ENCODE measurements at regions not wholly inside any gene's neighbourhood (a gene's known extent, or its start where the extent isn't known, plus 50 kb on each side); places are given as distances from the start of the nearest gene placed in this dataset.
"Not testable (repeated sequence)": the region's sequence is repeated elsewhere in the genome, so short reads cannot be mapped to it uniquely, and the experiment has no call there.

DNA sequence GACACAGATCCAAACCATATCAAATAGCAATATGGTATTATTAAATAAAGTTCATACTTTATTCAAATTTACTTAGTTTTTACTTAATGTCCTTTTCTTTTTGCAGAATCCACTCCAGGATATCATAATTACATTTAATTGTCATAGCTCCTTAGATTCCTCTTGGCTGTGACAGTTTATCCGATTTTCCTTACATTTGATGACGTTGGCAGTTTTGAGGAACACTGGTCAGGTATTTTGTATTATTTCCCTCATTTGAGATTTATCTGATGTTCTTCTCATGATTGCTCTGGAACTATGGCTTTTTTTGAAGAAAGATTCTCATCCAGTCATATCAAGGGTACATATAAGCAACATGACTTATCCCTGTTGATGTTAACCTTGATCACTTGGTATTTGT, 198.3 kb upstream of the STAC start:
- no peak for FAIRE-seq
- Histone ChIP-seq H3K4me2 (ENCODE audit: insufficient read depth, low read length) (no peak overlapping the region), H3K9ac (replicated peaks; ENCODE audit: extremely low read depth, insufficient read depth, low read length) (no peak overlapping the region), H3K9me1 (replicated peaks; ENCODE audit: control insufficient read depth, extremely low read depth, insufficient read depth, low read length) (no peaks in the 10 kb centered on the region), H3K4me3 (replicated peaks in 1 of 3; ENCODE audit: insufficient read depth in 1 of 3, low read depth in 1 of 3, low read length in 3 of 3) (no peak overlapping the region), H2AFZ (ENCODE audit: low read depth, low read length) (no peak overlapping the region), H3K79me2 (ENCODE audit: control insufficient read depth, insufficient read depth, low read length) (no peaks in the 10 kb centered on the region), H3K27ac (ENCODE audit: insufficient read depth, low read depth, low read length) (no peak overlapping the region), H4K20me1 (replicated peaks; ENCODE audit: control insufficient read depth, extremely low read depth, insufficient read depth, low read length) (no peaks in the 10 kb centered on the region), H3K9me3 (replicated peaks; ENCODE audit: control insufficient read depth, insufficient read depth, low read length) (no peaks in the 10 kb centered on the region), H3K36me3 (ENCODE audit: control insufficient read depth in 2 of 2, extremely low read depth in 1 of 2, insufficient read depth in 2 of 2, low read length in 2 of 2) (no peaks in the 10 kb centered on the region), H3K4me1 (ENCODE audit: control insufficient read depth, extremely low read depth, insufficient read depth, low read length) (no peaks in the 10 kb centered on the region), H3K27me3 (ENCODE audit: control insufficient read depth in 2 of 2, insufficient read depth in 2 of 2, low read length in 2 of 2) (no peaks in the 10 kb centered on the region)
- no peak for TF ChIP-seq GATA2 (IDR thresholded peaks at IDR 0.05; ENCODE audit: insufficient read depth, insufficient read length, low read depth, low read length)
- TF ChIP-seq, protein P1, sequence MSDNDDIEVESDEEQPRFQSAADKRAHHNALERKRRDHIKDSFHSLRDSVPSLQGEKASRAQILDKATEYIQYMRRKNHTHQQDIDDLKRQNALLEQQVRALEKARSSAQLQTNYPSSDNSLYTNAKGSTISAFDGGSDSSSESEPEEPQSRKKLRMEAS (IDR thresholded peaks at IDR 0.05; ENCODE audit: insufficient read depth, insufficient read length): no peak
- no peak for TF ChIP-seq POLR2AphosphoS5 (IDR thresholded peaks at IDR 0.05; ENCODE audit: insufficient read depth, low read depth, low read length)
- TF ChIP-seq, protein P2, sequence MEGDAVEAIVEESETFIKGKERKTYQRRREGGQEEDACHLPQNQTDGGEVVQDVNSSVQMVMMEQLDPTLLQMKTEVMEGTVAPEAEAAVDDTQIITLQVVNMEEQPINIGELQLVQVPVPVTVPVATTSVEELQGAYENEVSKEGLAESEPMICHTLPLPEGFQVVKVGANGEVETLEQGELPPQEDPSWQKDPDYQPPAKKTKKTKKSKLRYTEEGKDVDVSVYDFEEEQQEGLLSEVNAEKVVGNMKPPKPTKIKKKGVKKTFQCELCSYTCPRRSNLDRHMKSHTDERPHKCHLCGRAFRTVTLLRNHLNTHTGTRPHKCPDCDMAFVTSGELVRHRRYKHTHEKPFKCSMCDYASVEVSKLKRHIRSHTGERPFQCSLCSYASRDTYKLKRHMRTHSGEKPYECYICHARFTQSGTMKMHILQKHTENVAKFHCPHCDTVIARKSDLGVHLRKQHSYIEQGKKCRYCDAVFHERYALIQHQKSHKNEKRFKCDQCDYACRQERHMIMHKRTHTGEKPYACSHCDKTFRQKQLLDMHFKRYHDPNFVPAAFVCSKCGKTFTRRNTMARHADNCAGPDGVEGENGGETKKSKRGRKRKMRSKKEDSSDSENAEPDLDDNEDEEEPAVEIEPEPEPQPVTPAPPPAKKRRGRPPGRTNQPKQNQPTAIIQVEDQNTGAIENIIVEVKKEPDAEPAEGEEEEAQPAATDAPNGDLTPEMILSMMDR (IDR thresholded peaks at IDR 0.05; ENCODE audit: extremely low read depth in 1 of 2, insufficient read depth in 1 of 2, low read depth in 1 of 2, low read length in 2 of 2): no peak
- TF ChIP-seq POLR2A (IDR thresholded peaks at IDR 0.05; ENCODE audit: low read depth, low read length): no peak
- TF ChIP-seq FOS (IDR thresholded peaks at IDR 0.05; ENCODE audit: borderline replicate concordance, insufficient read depth, low read length): no peak
- TF ChIP-seq JUN (IDR thresholded peaks at IDR 0.05; ENCODE audit: borderline replicate concordance, insufficient read depth, insufficient read length, low read depth): no peak
- no peak for TF ChIP-seq EZH2 (IDR thresholded peaks at IDR 0.05; ENCODE audit: borderline replicate concordance, low read depth, low read length, severe bottlenecking)
- TF ChIP-seq MYC (IDR thresholded peaks at IDR 0.05; ENCODE audit: low read depth, low read length): no peak
- intact Hi-C loops (cut with micrococcal nuclease) (no loop called here), dilution Hi-C loops (cut with MboI; ENCODE audit: extremely low pct_ligation_motif_present, low sequenced_read_pairs) (no loop called here)
- POLR2A ChIA-PET: no interaction called here
- BruUV-seq (replicated peaks): no TSS peak
- CTCF ChIA-PET: no interaction called here
- no peak for DNase-seq (ENCODE audit: low read depth, low spot score)

DNA sequence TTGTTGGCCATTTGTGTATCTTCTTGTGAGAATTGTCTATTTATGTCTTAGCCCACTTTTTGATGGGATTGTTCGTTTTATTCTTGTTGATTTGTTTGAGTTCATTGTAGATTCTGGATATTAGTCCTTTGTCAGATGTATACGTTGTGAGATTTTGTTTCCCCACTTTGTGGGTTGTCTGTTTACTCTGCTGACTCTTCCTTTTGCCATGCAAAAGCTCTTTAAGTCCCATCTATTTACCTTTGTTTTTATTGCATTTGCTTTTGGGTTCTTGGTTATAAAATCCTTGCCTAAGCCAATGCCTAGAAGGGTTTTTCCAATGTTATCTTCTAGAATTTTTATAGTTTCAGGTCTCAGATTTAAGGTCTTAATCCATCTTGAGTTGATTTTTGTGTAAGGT, 193.1 kb upstream of the STAC start:
- DNase-seq (ENCODE audit: low read depth, low spot score); H3K9me1 ChIP-seq (replicated peaks; ENCODE audit: control insufficient read depth, extremely low read depth, insufficient read depth, low read length); H4K20me1 ChIP-seq (replicated peaks; ENCODE audit: control insufficient read depth, extremely low read depth, insufficient read depth, low read length); CTCF ChIA-PET; POLR2A ChIA-PET; H3K27me3 ChIP-seq (ENCODE audit: control insufficient read depth in 2 of 2, insufficient read depth in 2 of 2, low read length in 2 of 2); intact Hi-C loops (cut with micrococcal nuclease); H3K4me3 ChIP-seq (replicated peaks in 1 of 3; ENCODE audit: insufficient read depth in 1 of 3, low read depth in 1 of 3, low read length in 3 of 3); H3K9me3 ChIP-seq (replicated peaks; ENCODE audit: control insufficient read depth, insufficient read depth, low read length); FAIRE-seq; H3K9ac ChIP-seq (replicated peaks; ENCODE audit: extremely low read depth, insufficient read depth, low read length); H3K4me2 ChIP-seq (ENCODE audit: insufficient read depth, low read length); H3K27ac ChIP-seq (ENCODE audit: insufficient read depth, low read depth, low read length); BruUV-seq (replicated peaks); dilution Hi-C loops (cut with MboI; ENCODE audit: extremely low pct_ligation_motif_present, low sequenced_read_pairs); H2AFZ ChIP-seq (ENCODE audit: low read depth, low read length); H3K36me3 ChIP-seq (ENCODE audit: control insufficient read depth in 2 of 2, extremely low read depth in 1 of 2, insufficient read depth in 2 of 2, low read length in 2 of 2); H3K79me2 ChIP-seq (ENCODE audit: control insufficient read depth, insufficient read depth, low read length); H3K4me1 ChIP-seq (ENCODE audit: control insufficient read depth, extremely low read depth, insufficient read depth, low read length): not testable (repeated sequence)
